ENCODE measurements at regions not wholly inside any gene's neighbourhood (a gene's known extent, or its start where the extent isn't known, plus 50 kb on each side); places are given as distances from the start of the nearest gene placed in this dataset.
A peak's percentile ranks its signal among the peaks of the same experiment; 100 is the strongest.

DNA sequence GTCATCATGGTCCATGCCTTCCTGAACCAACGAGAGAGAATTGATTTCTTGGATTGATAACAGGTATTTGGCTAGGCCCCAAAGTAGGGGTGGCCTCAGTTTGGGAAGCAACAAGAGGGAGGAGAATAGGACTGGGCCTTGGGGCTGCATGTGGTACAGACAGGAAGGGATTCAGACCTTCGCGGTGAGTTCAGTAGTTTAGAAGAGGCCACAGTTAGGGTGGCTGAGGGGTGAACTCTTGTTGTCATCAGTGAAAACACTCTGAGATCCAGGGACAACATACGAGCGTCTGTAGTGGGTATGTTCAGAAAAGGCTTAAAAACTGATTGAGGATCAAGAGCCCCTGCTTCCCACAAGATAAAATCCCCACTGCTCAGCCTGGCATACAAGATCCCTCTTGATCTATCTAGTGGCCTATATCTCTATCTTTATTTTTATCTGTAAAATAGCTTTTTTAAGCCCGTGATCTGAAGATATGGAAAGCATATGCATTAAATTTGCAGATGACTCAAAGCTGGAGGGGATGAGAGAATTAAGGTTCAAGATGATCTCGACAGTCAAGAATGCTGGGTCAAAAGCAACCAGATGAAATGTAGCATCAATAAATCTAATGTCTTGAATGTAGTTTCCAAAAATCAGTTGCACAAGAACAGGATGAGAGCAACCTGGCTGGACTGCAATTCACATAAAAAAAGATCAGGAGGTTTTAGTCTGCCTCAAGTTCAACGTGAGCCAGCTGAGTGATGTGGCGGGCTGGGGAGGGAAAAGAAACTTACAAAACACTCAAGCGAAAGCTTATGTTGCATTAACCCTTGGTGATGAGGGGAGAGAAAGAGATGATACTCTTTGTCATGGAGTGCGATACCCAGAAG is 221.1 kb upstream of the TLE3 start:
- DNase-seq: peak; percentile 42

GRCh38 chr15:70316059-70316600 is 218.4 kb upstream of the TLE3 start:
- DNase-seq: peak; percentile 28

GRCh38 chr15:70315431-70315830 is 217.7 kb upstream of the TLE3 start:
- no peak for DNase-seq

DNA sequence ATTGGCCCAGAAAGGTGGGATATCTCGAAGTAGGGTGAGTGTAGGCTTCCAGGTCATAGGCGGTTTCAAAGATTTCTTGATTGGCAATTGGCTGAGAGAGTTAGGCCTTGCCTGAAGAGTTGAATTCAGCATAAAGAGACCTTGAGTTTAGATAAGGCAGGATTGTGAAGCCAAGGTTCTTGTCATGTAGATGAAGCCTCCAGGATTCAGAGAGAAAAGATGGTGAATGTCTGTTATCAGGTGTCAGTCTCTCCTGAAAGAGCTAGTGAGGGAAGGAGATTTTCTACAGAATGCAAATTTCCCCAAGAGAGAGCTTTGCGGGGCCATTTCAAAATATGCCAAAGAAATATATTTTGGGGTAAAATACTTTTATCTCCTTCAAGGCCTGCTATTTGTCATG is 217.0 kb upstream of the TLE3 start:
- DNase-seq: no peak

GRCh38 chr15:70314018-70314354 is 216.3 kb upstream of the TLE3 start:
- DNase-seq: no peak

DNA sequence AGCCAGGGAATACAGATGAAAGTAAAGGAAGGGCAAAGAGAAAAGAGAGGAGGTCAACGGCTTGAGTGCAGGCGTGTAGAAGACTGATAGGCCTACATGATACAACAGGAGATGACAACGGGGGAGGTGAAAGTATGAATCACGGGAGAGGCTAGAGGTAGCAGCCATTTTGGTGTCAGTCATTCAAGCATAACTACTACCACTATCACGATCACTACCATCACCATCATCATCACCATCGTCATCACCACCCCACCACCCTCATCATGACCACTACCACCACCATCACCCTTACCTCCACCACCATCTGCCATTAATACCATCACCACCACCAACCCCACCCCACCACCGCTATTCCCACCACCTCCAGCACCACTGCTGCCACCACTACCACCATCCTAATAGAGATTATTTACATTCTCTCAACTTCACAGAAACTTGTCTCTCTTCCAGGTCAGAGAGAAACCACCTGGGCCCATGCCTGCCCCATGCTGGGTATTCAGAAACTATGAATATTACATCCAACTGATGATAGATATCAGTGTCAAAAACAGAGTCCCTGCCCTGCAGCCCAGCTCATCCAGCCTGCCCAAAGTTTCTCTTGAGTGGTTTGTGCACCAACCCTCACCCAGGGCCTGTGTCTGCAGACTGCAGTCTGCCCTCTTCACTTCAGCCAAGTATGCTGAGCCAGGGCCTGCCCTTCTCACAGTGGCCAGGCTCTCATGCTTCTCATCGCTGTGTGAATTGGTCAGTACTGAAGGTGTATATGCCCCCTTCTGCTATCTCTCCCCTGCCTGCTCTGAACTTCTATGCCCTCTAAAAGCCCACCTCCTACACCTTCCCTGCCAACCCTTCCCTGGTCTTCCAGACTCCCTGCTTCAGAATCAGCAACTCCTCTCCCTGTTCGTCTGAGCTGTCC is 215.6 kb upstream of the TLE3 start:
- DNase-seq: no peak

DNA sequence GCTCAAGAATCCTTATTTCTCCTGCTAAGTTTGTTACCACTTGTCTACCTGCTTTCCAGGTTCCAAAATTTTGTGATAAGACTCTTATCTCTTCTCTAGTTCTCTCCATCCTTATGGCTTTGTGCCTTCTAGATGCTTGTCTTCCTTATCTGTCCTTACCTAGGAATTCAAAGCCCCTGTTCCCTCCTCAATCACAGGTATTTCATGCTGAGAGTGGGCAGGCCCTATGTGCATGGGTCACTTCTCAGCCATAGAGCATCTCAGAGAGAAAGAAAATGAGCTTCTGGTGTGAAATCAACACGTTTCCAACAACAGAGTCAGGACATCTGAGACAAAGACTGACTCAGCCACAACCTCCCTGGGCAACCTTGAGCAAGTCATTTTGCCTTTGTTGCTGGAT is 214.1 kb upstream of the TLE3 start:
- DNase-seq: no peak

- no peak for DNase-seq
Observed at GRCh38 chr15:70309716-70310115, 212.0 kb upstream of the TLE3 start.

DNA sequence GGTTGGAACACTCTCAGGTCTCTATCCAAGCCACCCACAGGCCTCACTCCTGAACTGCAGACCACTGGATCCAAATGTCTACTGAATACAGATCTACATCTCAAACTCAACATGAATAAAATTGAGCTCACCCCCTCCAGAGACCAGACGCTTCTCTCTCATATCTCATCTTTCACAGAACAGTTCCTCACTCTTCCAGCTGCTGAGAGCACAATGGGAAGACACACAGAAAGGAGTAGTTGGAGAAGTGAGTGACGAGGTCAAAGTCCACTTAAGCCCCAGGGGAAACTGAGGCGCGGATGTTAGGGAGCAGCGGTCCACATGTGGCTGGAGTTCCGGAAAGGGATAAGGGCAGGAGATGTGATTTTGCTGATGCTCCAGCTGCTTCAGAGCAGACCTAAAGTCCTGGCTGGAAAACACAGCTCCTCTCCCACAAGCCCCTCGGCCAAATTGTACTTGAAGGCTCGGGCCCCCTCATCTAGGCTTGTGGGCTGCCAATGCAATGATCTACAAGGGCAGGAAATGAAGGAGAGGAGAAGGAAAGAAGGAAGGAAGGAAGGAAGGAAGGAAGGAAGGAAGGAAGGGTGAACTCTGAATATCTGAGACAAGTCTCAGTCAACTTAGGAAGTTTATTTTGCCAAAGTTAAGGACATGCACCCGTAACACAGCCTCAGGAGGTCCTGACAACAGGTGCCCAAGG is 211.2 kb upstream of the TLE3 start:
- no peak for DNase-seq

GRCh38 chr15:70308011-70308734 is 210.5 kb upstream of the TLE3 start:
- DNase-seq: no peak

GRCh38 chr15:70306582-70306981 is 208.9 kb upstream of the TLE3 start:
- DNase-seq: no peak

GRCh38 chr15:70306081-70306480 is 208.4 kb upstream of the TLE3 start:
- DNase-seq: no peak

GRCh38 chr15:70303981-70304380 is 206.3 kb upstream of the TLE3 start:
- no peak for DNase-seq

DNA sequence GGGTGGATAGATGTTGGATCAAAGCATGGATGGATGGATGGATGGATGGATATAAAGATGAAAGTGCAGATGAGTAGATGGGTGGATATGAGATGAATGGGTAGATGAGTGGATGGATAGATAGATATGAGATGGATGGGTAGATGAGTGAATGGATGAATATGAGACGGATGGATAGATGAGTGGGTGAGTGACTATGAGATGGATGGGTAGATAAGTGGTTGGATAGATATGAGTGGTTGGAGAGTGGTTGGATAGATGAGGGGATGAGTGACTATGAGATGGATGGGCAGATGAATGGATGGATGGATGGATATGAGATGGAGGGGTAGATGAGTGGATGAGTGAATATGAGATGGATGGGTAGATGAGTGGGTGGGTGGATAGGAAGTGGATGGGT is 204.6 kb upstream of the TLE3 start:
- DNase-seq: no peak

DNA sequence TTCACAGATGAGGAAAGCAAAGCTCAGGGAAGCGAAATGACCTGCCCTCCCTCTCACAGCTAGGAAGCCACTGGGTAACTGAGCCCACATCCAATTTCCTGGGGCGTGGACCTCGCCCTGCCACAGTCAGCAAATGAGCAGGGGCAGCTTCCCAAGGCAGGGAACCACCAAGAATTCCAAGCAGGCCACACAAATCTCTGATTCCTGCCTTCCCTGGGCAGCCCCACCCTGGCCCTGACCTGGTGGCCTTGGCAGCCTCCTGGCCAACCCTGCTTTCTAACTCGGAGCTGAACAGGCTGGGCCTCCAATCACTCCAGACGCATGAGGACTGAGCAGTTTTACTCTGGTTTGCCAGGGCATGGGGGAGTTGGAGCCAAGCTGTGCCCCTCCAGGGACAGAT is 203.7 kb upstream of the TLE3 start:
- DNase-seq: no peak

GRCh38 chr15:70299931-70300869 is 202.5 kb upstream of the TLE3 start:
- DNase-seq: no peak

DNA sequence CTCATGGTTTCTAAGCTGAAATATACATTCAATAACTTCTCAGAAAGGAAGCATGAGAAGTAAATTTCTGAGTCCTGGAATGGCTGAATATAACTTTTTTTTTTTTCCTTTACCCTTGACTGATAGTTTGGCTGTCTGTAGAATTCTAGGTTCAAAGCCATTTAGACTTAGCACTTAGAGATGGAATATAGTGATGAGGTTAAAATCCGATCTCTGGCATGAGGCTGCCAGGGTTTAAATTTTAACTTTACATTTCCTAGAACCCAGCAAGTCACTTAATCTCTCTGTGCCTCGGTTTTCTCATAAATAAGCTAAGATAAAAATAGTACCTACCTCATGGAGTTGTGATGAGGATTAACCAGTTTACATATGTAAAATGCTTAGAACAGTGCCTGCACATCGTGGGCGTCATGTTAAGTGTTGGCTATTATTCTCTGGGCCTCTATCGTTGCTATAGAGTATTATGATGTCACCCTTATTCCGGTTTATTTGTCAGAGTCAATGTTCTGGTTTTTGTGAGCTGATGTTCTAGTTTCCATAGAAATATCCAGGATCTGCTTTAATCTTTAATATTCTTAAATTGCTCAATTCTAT is 199.8 kb upstream of the TLE3 start:
- no peak for DNase-seq

GRCh38 chr15:70294731-70295305 is 197.1 kb upstream of the TLE3 start:
- DNase-seq: no peak

DNA sequence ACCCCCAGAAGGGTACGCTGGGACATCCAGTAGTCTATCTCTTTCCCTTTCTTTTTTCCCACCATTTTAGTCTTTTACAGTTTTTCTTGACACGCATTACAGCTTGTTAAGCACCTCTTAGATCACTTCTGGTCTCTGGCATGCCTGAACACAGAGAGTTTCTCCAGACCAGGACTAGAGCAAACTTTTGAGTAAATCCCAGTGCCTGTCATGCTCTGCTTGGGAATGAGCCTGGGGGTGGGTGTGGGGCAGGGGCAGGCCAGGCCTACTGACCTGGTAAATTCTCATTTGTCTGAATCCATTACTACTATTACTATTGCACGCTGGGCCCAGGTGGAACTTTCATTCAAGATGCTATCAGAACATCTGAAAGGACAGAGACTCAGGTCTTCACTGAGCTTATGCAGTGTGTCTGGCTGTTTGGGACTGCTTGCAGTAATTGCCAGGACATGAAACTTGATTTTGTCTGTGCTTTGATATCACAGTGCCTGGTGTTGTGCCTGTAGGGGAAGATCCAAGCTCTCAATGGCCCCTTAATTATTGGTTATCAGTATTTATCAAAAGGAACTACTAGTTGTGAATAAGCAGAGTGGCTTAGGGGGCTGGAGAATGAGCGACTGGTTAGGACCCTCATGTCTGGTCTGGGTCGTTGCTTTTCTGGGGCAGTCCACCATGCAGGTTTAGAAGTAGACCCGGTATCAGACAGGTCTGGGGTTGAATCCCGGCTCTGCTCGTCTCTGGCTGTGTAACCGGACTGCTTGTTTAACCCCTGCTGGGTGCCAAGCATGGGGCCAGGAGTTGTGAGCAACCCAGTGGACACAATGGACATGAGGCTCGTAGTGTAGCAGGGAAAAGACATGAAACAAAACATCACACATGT is 196.1 kb upstream of the TLE3 start:
- DNase-seq: no peak
